ENCODE measurements at regions not wholly inside any gene's neighbourhood (a gene's known extent, or its start where the extent isn't known, plus 50 kb on each side); places are given as distances from the start of the nearest gene placed in this dataset.

DNA sequence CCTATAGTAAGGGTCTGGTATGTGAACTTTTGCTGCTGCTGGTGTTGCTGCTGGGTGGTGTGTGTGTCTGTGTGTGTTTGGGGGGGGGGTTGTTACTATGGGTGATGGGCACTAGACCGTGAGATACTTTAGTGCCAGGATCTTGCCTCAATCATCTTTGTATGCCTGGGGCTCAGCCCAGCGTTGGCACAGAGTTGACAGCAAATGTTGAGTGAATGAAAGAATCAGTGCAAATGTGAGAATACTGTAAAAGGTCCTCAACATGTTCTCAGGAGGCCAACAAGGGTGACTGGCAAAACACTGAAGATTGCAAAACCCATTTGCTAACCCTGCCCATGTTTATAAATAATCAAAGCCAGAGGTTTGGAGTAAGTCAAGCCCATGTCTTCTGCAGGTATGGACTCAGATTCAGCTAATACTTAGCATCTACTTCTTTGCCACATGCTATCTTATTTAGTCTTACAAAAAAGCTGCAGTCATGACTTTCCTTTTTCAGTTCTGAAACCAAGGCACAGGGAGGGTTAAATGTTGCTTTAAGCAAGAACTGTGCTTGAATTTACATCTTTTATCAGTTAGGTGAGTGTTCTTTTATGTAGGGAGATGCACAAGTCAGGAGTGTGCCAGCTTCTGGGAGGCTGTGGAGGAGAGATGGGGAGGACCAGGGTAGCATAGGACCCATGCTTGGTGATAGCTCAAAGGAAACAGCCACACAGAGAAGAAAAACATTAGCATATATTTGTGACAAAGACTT is 125.3 kb upstream of the SPACA1 start:
- Histone ChIP-seq H3K27me3 (ENCODE audit: insufficient read depth, low read length, poor library complexity, severe bottlenecking) (no peaks in the 10 kb centered on the region), H3K27ac (ENCODE audit: low read depth, low read length) (no peak overlapping the region), H3K4me3 (ENCODE audit: low read length) (no peak overlapping the region), H3K9me3 (ENCODE audit: low read length) (no peaks in the 10 kb centered on the region), H3K36me3 (ENCODE audit: insufficient read depth, low read length) (no peaks in the 10 kb centered on the region), H3K4me1 (ENCODE audit: insufficient read depth, low read length) (peaks cover 15% of the 10 kb centered on the region)
- ChIA-PET CTCF (no interaction called here), POLR2A (no interaction called here)
- Mint-ChIP-seq H3K36me3 (peaks cover 0 to 6% (median 0%) of the 10 kb centered on the region in 3 donors), H3K4me3 (no peak overlapping the region), H3K27me3 (peaks cover 7 to 10% of the 10 kb centered on the region in 2 donors), H3K27ac (peak overlapping the region in 1 of 8 donors; percentile 30), H3K9me3 (no peaks in the 10 kb centered on the region), H3K4me1 (peaks cover 24 to 28% (median 26%) of the 10 kb centered on the region in 3 donors)
- DNase-seq, result no peak

- Mint-ChIP-seq H3K36me3 (peaks cover 0 to 6% (median 0%) of the 10 kb centered on the region in 3 donors), H3K9me3 (no peaks in the 10 kb centered on the region), H3K27ac (no peak overlapping the region), H3K27me3 (peaks cover 7 to 10% of the 10 kb centered on the region in 2 donors), H3K4me1 (peaks cover 23 to 26% (median 25%) of the 10 kb centered on the region in 3 donors), H3K4me3 (no peak overlapping the region)
- DNase-seq, result no peak
- H3K4me1 ChIP-seq (ENCODE audit: insufficient read depth, low read length), result peaks cover 15% of the 10 kb centered on the region
- no peaks in the 10 kb centered on the region for H3K9me3 ChIP-seq (ENCODE audit: low read length)
- H3K27me3 ChIP-seq (ENCODE audit: insufficient read depth, low read length, poor library complexity, severe bottlenecking), result no peaks in the 10 kb centered on the region
- H3K36me3 ChIP-seq (ENCODE audit: insufficient read depth, low read length), result no peaks in the 10 kb centered on the region
- no peak overlapping the region for H3K4me3 ChIP-seq (ENCODE audit: low read length)
- ChIA-PET POLR2A (no interaction called here), CTCF (no interaction called here)
- no peak overlapping the region for H3K27ac ChIP-seq (ENCODE audit: low read depth, low read length)
Measured at GRCh38 chr6:87921034-87921433, 126.6 kb upstream of the SPACA1 start.

DNA sequence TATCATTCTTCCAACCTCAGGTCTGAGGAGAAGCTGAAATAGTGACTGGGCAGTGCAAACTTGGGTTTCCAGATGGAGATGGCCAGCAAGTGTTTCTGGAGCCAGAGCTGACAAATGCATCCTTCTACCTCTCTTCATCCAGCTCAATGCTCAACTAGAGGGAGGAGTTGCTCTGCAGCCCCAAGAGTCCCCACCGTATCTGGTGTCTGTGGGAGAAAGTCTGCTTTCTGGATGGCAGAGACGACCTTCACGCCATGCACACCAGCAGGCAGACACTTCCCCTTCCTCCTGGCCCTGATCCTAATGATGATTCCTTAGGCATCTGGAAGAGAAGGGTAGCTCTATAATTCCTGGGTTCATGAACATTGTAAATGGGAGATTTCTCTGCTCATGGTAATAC is 127.4 kb upstream of the SPACA1 start:
- ChIA-PET POLR2A (no interaction called here), CTCF (no interaction called here)
- DNase-seq, result no peak
- Mint-ChIP-seq H3K27ac (no peak overlapping the region), H3K4me1 (peaks cover 15 to 22% (median 20%) of the 10 kb centered on the region in 3 donors), H3K36me3 (peaks cover 0 to 6% (median 0%) of the 10 kb centered on the region in 3 donors), H3K9me3 (no peaks in the 10 kb centered on the region), H3K4me3 (no peak overlapping the region), H3K27me3 (peaks cover 8 to 10% of the 10 kb centered on the region in 2 donors)
- Histone ChIP-seq H3K4me3 (ENCODE audit: low read length) (no peak overlapping the region), H3K27ac (ENCODE audit: low read depth, low read length) (no peak overlapping the region), H3K4me1 (ENCODE audit: insufficient read depth, low read length) (peaks cover 8% of the 10 kb centered on the region), H3K9me3 (ENCODE audit: low read length) (no peaks in the 10 kb centered on the region), H3K27me3 (ENCODE audit: insufficient read depth, low read length, poor library complexity, severe bottlenecking) (no peaks in the 10 kb centered on the region), H3K36me3 (ENCODE audit: insufficient read depth, low read length) (no peaks in the 10 kb centered on the region)

DNA sequence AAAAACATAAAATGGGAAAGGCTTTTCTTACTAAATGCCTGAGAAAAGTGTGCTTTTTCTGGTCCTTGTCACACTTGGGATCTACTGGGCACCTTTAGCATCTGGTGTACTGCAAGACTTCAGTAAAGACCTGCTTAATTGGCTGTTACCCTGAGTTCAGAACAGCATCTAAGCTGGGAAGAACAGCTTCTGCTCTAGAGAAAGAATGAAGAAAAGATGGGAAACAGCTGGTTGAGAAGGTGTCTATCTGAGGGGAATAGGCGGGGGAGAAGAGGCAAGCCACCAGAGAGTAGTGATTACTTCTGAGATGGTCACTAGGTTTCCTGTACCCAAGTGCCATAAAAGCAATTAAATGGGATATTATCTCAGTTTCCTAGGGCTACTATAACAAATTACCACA is 128.2 kb upstream of the SPACA1 start:
- no peak overlapping the region for H3K27ac ChIP-seq (ENCODE audit: low read depth, low read length)
- H3K27me3 ChIP-seq (ENCODE audit: insufficient read depth, low read length, poor library complexity, severe bottlenecking), result no peaks in the 10 kb centered on the region
- no peak overlapping the region for H3K4me3 Mint-ChIP-seq
- H3K36me3 Mint-ChIP-seq, result peaks cover 0 to 6% (median 0%) of the 10 kb centered on the region in 3 donors
- H3K27ac Mint-ChIP-seq, result no peak overlapping the region
- no peaks in the 10 kb centered on the region for H3K36me3 ChIP-seq (ENCODE audit: insufficient read depth, low read length)
- CTCF ChIA-PET, result no interaction called here
- DNase-seq, result no peak
- H3K9me3 Mint-ChIP-seq, result no peaks in the 10 kb centered on the region
- no peak overlapping the region for H3K4me3 ChIP-seq (ENCODE audit: low read length)
- POLR2A ChIA-PET, result no interaction called here
- H3K27me3 Mint-ChIP-seq, result peaks cover 8 to 10% of the 10 kb centered on the region in 2 donors
- H3K9me3 ChIP-seq (ENCODE audit: low read length), result no peaks in the 10 kb centered on the region
- H3K4me1 ChIP-seq (ENCODE audit: insufficient read depth, low read length), result no peaks in the 10 kb centered on the region
- H3K4me1 Mint-ChIP-seq, result peaks cover 10 to 13% (median 12%) of the 10 kb centered on the region in 3 donors

DNA sequence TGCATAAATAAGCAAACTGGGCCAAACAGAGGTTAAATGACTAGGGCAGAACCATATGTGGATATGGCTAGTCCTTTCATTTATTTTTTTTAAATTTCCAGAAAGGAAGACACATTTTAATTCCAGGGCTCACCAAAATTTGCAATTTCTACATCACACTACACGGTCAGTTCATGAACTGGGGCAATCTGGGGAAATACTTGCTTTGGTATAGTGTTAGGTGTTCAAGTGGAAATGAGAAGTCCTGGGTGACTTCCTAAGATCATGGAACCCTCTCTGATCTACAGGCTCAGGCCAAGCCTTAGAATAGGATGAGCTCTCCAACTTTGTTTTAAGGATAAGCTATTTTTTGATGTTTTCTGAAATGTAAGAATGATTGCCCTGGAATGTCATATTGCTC is 128.6 kb upstream of the SPACA1 start:
- DNase-seq, result no peak
- Histone ChIP-seq H3K4me1 (ENCODE audit: insufficient read depth, low read length) (no peaks in the 10 kb centered on the region), H3K36me3 (ENCODE audit: insufficient read depth, low read length) (no peaks in the 10 kb centered on the region), H3K9me3 (ENCODE audit: low read length) (no peaks in the 10 kb centered on the region), H3K4me3 (ENCODE audit: low read length) (no peak overlapping the region), H3K27me3 (ENCODE audit: insufficient read depth, low read length, poor library complexity, severe bottlenecking) (no peaks in the 10 kb centered on the region), H3K27ac (ENCODE audit: low read depth, low read length) (no peak overlapping the region)
- ChIA-PET CTCF (no interaction called here), POLR2A (no interaction called here)
- H3K4me1 Mint-ChIP-seq, result peaks cover 9 to 13% (median 9%) of the 10 kb centered on the region in 3 donors
- peaks cover 0 to 6% (median 0%) of the 10 kb centered on the region in 3 donors for H3K36me3 Mint-ChIP-seq
- peaks cover 8 to 10% of the 10 kb centered on the region in 2 donors for H3K27me3 Mint-ChIP-seq
- H3K4me3 Mint-ChIP-seq, result no peak overlapping the region
- H3K27ac Mint-ChIP-seq, result no peak overlapping the region
- no peaks in the 10 kb centered on the region for H3K9me3 Mint-ChIP-seq

GRCh38 chr6:87918461-87918941 is 129.1 kb upstream of the SPACA1 start:
- Histone ChIP-seq H3K27ac (ENCODE audit: low read depth, low read length) (no peak overlapping the region), H3K4me1 (ENCODE audit: insufficient read depth, low read length) (no peaks in the 10 kb centered on the region), H3K4me3 (ENCODE audit: low read length) (no peak overlapping the region), H3K36me3 (ENCODE audit: insufficient read depth, low read length) (no peaks in the 10 kb centered on the region), H3K27me3 (ENCODE audit: insufficient read depth, low read length, poor library complexity, severe bottlenecking) (no peaks in the 10 kb centered on the region), H3K9me3 (ENCODE audit: low read length) (no peaks in the 10 kb centered on the region)
- Mint-ChIP-seq H3K9me3 (no peaks in the 10 kb centered on the region), H3K36me3 (peaks cover 0 to 6% (median 0%) of the 10 kb centered on the region in 3 donors), H3K27ac (no peak overlapping the region), H3K27me3 (peaks cover 8 to 11% of the 10 kb centered on the region in 2 donors), H3K4me1 (peaks cover 9 to 13% (median 9%) of the 10 kb centered on the region in 3 donors), H3K4me3 (no peak overlapping the region)
- ChIA-PET POLR2A (no interaction called here), CTCF (no interaction called here)
- DNase-seq, result no peak

DNA sequence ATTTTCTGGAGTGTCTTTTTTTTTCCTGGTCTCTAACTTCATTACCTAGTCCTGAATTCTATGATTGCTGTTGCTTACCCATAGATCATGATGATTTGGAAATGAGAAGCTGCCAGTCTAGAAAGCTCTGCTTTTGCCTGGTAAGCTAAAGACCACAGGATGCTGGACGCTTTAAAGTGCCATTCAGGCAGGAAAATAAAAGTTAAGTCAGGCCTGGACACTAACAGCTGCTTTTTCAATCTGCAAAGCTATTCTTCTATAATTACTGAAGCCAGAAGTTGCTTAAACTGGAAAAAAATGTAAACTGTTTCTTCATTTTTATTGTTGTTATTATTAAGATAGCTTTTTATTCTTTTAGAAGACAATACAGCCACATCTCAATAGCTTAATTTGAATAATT is 129.8 kb upstream of the SPACA1 start:
- CTCF ChIA-PET, result no interaction called here
- no peak overlapping the region for H3K4me3 ChIP-seq (ENCODE audit: low read length)
- peaks cover 0 to 6% (median 0%) of the 10 kb centered on the region in 3 donors for H3K36me3 Mint-ChIP-seq
- POLR2A ChIA-PET, result no interaction called here
- H3K27ac ChIP-seq (ENCODE audit: low read depth, low read length), result no peak overlapping the region
- no peak overlapping the region for H3K4me3 Mint-ChIP-seq
- H3K27ac Mint-ChIP-seq, result no peak overlapping the region
- H3K36me3 ChIP-seq (ENCODE audit: insufficient read depth, low read length), result no peaks in the 10 kb centered on the region
- H3K9me3 ChIP-seq (ENCODE audit: low read length), result no peaks in the 10 kb centered on the region
- H3K27me3 ChIP-seq (ENCODE audit: insufficient read depth, low read length, poor library complexity, severe bottlenecking), result no peaks in the 10 kb centered on the region
- peaks cover 8 to 16% of the 10 kb centered on the region in 2 donors for H3K27me3 Mint-ChIP-seq
- no peaks in the 10 kb centered on the region for H3K9me3 Mint-ChIP-seq
- H3K4me1 ChIP-seq (ENCODE audit: insufficient read depth, low read length), result no peaks in the 10 kb centered on the region
- DNase-seq, result no peak
- H3K4me1 Mint-ChIP-seq, result peaks cover 4 to 9% (median 6%) of the 10 kb centered on the region in 3 donors

GRCh38 chr6:87916446-87916845 is 131.2 kb upstream of the SPACA1 start:
- ChIA-PET CTCF (no interaction called here), POLR2A (no interaction called here)
- no peaks in the 10 kb centered on the region for H3K36me3 ChIP-seq (ENCODE audit: insufficient read depth, low read length)
- no peak for DNase-seq
- H3K27me3 Mint-ChIP-seq, result peaks cover 11 to 23% of the 10 kb centered on the region in 2 donors
- no peaks in the 10 kb centered on the region for H3K9me3 Mint-ChIP-seq
- no peak overlapping the region for H3K27ac Mint-ChIP-seq
- no peak overlapping the region for H3K4me3 ChIP-seq (ENCODE audit: low read length)
- peaks cover 0 to 6% (median 0%) of the 10 kb centered on the region in 3 donors for H3K36me3 Mint-ChIP-seq
- peaks cover 0 to 5% (median 2%) of the 10 kb centered on the region in 3 donors for H3K4me1 Mint-ChIP-seq
- no peak overlapping the region for H3K4me3 Mint-ChIP-seq
- no peaks in the 10 kb centered on the region for H3K9me3 ChIP-seq (ENCODE audit: low read length)
- no peaks in the 10 kb centered on the region for H3K27me3 ChIP-seq (ENCODE audit: insufficient read depth, low read length, poor library complexity, severe bottlenecking)
- no peaks in the 10 kb centered on the region for H3K4me1 ChIP-seq (ENCODE audit: insufficient read depth, low read length)
- no peak overlapping the region for H3K27ac ChIP-seq (ENCODE audit: low read depth, low read length)
